HFF-Myc (cell line): ENCODE measurements at regions not wholly inside any gene's neighbourhood (a gene's known extent, or its start where the extent isn't known, plus 50 kb on each side); places are given as distances from the start of the nearest gene placed in this dataset.

Source experiments
- DNase-seq: peaks from one replicate; pipeline ENCODE4 v3.0.0-alpha.2; 2011; ENCODE audit warnings: low read depth; ENCODE audit errors: extremely low read depth
- H3K4me3 ChIP-seq: replicated peaks from 2 replicates; pipeline ENCODE4 v1.5.1; 2011; ENCODE audit warnings: low read depth, mild to moderate bottlenecking, control low read depth, low read length
- CTCF ChIP-seq: IDR thresholded peaks from 2 replicates; pipeline ENCODE4 v1.5.1; 2012; ENCODE audit warnings: mild to moderate bottlenecking, low read depth, low read length, control low read depth; ENCODE audit errors: missing control alignments

- no peak for DNase-seq
- no peak overlapping the region for H3K4me3 ChIP-seq
- TF ChIP-seq CTCF, result no peak
Observed at GRCh38 chr3:194935632-194936470, 250.2 kb downstream of the FAM43A start.

GRCh38 chr3:194936659-194937058, 251.0 kb downstream of the FAM43A start:
- TF ChIP-seq CTCF, result no peak
- no peak for DNase-seq
- no peak overlapping the region for H3K4me3 ChIP-seq

- DNase-seq, result no peak
- TF ChIP-seq CTCF, result no peak
- H3K4me3 ChIP-seq, result no peak overlapping the region
Observed at GRCh38 chr3:194937144-194937543, 251.5 kb downstream of the FAM43A start.

- no peak for TF ChIP-seq CTCF
- DNase-seq, result no peak
- no peak overlapping the region for H3K4me3 ChIP-seq
Observed at GRCh38 chr3:194937882-194938321, 252.2 kb downstream of the FAM43A start.

GRCh38 chr3:194938845-194939531, 253.3 kb downstream of the FAM43A start:
- no peak for TF ChIP-seq CTCF
- no peak overlapping the region for H3K4me3 ChIP-seq
- DNase-seq, result no peak

- no peak for TF ChIP-seq CTCF
- H3K4me3 ChIP-seq, result no peak overlapping the region
- DNase-seq, result no peak
Observed at GRCh38 chr3:194939532-194939909, 253.8 kb downstream of the FAM43A start.
